HEK293T (cell line): ENCODE measurements at regions not wholly inside any gene's neighbourhood (a gene's known extent, or its start where the extent isn't known, plus 50 kb on each side); places are given as distances from the start of the nearest gene placed in this dataset.

Source experiments
- CTCF ChIA-PET: fragments of 350-600 bp; formaldehyde crosslinking; extraction: SDS; loops from one replicate; lab custom pipeline; 2021; ENCODE audit warnings: antibody characterized with exemption, inconsistent platforms; lab: Yijun Ruan, JAX
- POLR2A ChIA-PET: fragments of 350-600 bp; formaldehyde crosslinking; extraction: SDS; loops from one replicate; lab custom pipeline; 2020; ENCODE audit warnings: antibody characterized with exemption, inconsistent platforms; lab: Yijun Ruan, JAX
- DNase-seq: peaks from one replicate; pipeline ENCODE4 v3.0.0; 2012; ENCODE audit warnings: mixed read lengths; ENCODE audit errors: extremely low spot score
- ARNT ChIP-seq: fragments of 450-650 bp; IDR thresholded peaks from 2 replicates; pipeline ENCODE4 v1.6.1; 2017; ENCODE audit warnings: mild to moderate bottlenecking
- BHLHE40 ChIP-seq: fragments of 450-650 bp; IDR thresholded peaks from 2 replicates; pipeline ENCODE4 v1.6.1; 2016; ENCODE audit warnings: mild to moderate bottlenecking, moderate library complexity, borderline replicate concordance
- CTBP1 ChIP-seq: fragments of 450-650 bp; IDR thresholded peaks from 2 replicates; pipeline ENCODE4 v1.6.1; 2016; ENCODE audit warnings: borderline replicate concordance
- ELF4 ChIP-seq: fragments of 450-650 bp; IDR thresholded peaks from 2 replicates; pipeline ENCODE4 v1.6.1; 2017; ENCODE audit warnings: antibody characterized with exemption
- FOXA1 ChIP-seq: fragments of 450-650 bp; IDR thresholded peaks from 2 replicates; pipeline ENCODE4 v1.6.1; 2016; ENCODE audit warnings: mild to moderate bottlenecking
- FOXK2 ChIP-seq: fragments of 450-650 bp; IDR thresholded peaks from 2 replicates; pipeline ENCODE4 v1.6.1; 2016; ENCODE audit warnings: mild to moderate bottlenecking
- FOXM1 ChIP-seq: fragments of 450-650 bp; IDR thresholded peaks from 2 replicates; pipeline ENCODE4 v1.6.1; 2017; ENCODE audit warnings: mild to moderate bottlenecking, borderline replicate concordance
- HDGF ChIP-seq: fragments of 450-650 bp; IDR thresholded peaks from 2 replicates; pipeline ENCODE4 v1.6.1; 2017; ENCODE audit warnings: antibody characterized with exemption, borderline replicate concordance
- L3MBTL2 ChIP-seq: fragments of 450-650 bp; conservative IDR thresholded peaks from 2 replicates; pipeline ENCODE4 v1.6.1; 2016; ENCODE audit warnings: mild to moderate bottlenecking
- LEF1 ChIP-seq: fragments of 450-650 bp; IDR thresholded peaks from 2 replicates; pipeline ENCODE4 v1.6.1; 2017; ENCODE audit warnings: mild to moderate bottlenecking, borderline replicate concordance
- NFRKB ChIP-seq: fragments of 450-650 bp; IDR thresholded peaks from 2 replicates; pipeline ENCODE4 v1.6.1; 2016; ENCODE audit warnings: mild to moderate bottlenecking, moderate library complexity
- PKNOX1 ChIP-seq: fragments of 450-650 bp; IDR thresholded peaks from 2 replicates; pipeline ENCODE4 v1.6.1; 2016
- SP1 ChIP-seq: fragments of 450-650 bp; IDR thresholded peaks from 2 replicates; pipeline ENCODE4 v1.6.1; 2017
- SUZ12 ChIP-seq: fragments of 450-650 bp; IDR thresholded peaks from 2 replicates; pipeline ENCODE4 v1.6.1; 2016; ENCODE audit warnings: mild to moderate bottlenecking
- TARDBP ChIP-seq: fragments of 450-650 bp; IDR thresholded peaks from 2 replicates; pipeline ENCODE4 v1.6.1; 2016
- ZNF384 ChIP-seq: fragments of 450-650 bp; IDR thresholded peaks from 2 replicates; pipeline ENCODE4 v1.6.1; 2016

GRCh38 chr13:99063178-99063577 is 85.3 kb upstream of the DOCK9 start:
- no peak for DNase-seq
- TF ChIP-seq ARNT: no peak
- no peak for TF ChIP-seq BHLHE40
- no peak for TF ChIP-seq FOXA1
- TF ChIP-seq ZNF384: no peak
- no peak for TF ChIP-seq FOXK2
- no peak for TF ChIP-seq HDGF
- TF ChIP-seq PKNOX1: no peak
- TF ChIP-seq CTBP1: no peak
- TF ChIP-seq FOXM1: no peak
- TF ChIP-seq SP1: no peak
- no peak for TF ChIP-seq L3MBTL2
- no peak for TF ChIP-seq LEF1
- TF ChIP-seq SUZ12: no peak
- TF ChIP-seq NFRKB: no peak
- TF ChIP-seq TARDBP: no peak
- TF ChIP-seq ELF4: no peak
- CTCF ChIA-PET: no interaction called here
- POLR2A ChIA-PET: no interaction called here

- ChIA-PET POLR2A (no interaction called here), CTCF (no interaction called here)
- DNase-seq: no peak
- TF ChIP-seq ZNF384 (no peak), TARDBP (no peak), NFRKB (no peak), PKNOX1 (no peak), FOXM1 (no peak), SP1 (no peak), ARNT (no peak), SUZ12 (no peak), CTBP1 (no peak), FOXA1 (no peak), BHLHE40 (no peak), ELF4 (no peak)
These were observed 86.1 kb upstream of the DOCK9 start for GRCh38 chr13:99063952-99064351.

GRCh38 chr13:99064624-99065234 is 86.9 kb upstream of the DOCK9 start:
- DNase-seq: no peak
- TF ChIP-seq L3MBTL2: no peak
- no peak for TF ChIP-seq NFRKB
- TF ChIP-seq FOXK2: no peak
- TF ChIP-seq LEF1: no peak
- no peak for TF ChIP-seq FOXM1
- TF ChIP-seq FOXA1: no peak
- no peak for TF ChIP-seq SUZ12
- TF ChIP-seq PKNOX1: no peak
- TF ChIP-seq SP1: no peak
- POLR2A ChIA-PET: no interaction called here
- CTCF ChIA-PET: no interaction called here

- ChIA-PET POLR2A (no interaction called here), CTCF (interaction anchor here (0.6 kb wide), 2 partner anchors 192 to 1026 kb away, joined by 3 read pairs; no protein-coding TSS in a partner anchor)
- TF ChIP-seq BHLHE40 (no peak), FOXM1 (no peak), FOXK2 (no peak), TARDBP (no peak), CTBP1 (no peak), ARNT (no peak), LEF1 (no peak), SP1 (no peak), L3MBTL2 (no peak), ELF4 (no peak), HDGF (no peak), ZNF384 (no peak), NFRKB (no peak), FOXA1 (no peak), PKNOX1 (no peak), SUZ12 (no peak)
- DNase-seq: no peak
These were observed 87.6 kb upstream of the DOCK9 start for GRCh38 chr13:99065235-99066015.

GRCh38 chr13:99066219-99066618 is 88.4 kb upstream of the DOCK9 start:
- POLR2A ChIA-PET: no interaction called here
- no peak for DNase-seq
- no peak for TF ChIP-seq CTBP1
- TF ChIP-seq FOXA1: no peak
- TF ChIP-seq NFRKB: no peak
- no peak for TF ChIP-seq FOXK2
- no peak for TF ChIP-seq FOXM1
- CTCF ChIA-PET: no interaction called here
